Tibial nerve (tissue), 4 donors: ENCODE measurements at regions not wholly inside any gene's neighbourhood (a gene's known extent, or its start where the extent isn't known, plus 50 kb on each side); places are given as distances from the start of the nearest gene placed in this dataset.

Source experiments
- EP300 ChIP-seq, 2 donors: sonication (generic); formaldehyde crosslinking; IDR thresholded peaks; one replicate each; pipeline ENCODE4 v1.6.1; 2017; ENCODE audit warnings: antibody characterized with exemption in 2 of 2, mild to moderate bottlenecking in 1 of 2
- POLR2A ChIP-seq, 2 donors: fragments of 450-650 bp; IDR thresholded peaks; one replicate each; pipeline ENCODE4 v1.6.1; 2017; ENCODE audit warnings: antibody characterized with exemption in 2 of 2, mild to moderate bottlenecking in 2 of 2, moderate library complexity in 2 of 2
- TF ChIP-seq, protein P1 (sequence below), 5 experiments: fragments of 200-600 bp in 3 of 5; fragments of 450-650 bp in 2 of 5; sonication (generic) in 3 of 5; IDR thresholded peaks; one replicate each; pipeline ENCODE4 v1.5.1; 2016 to 2019; ENCODE audit warnings: antibody characterized with exemption in 5 of 5, mild to moderate bottlenecking in 3 of 5, moderate library complexity in 2 of 5

DNA sequence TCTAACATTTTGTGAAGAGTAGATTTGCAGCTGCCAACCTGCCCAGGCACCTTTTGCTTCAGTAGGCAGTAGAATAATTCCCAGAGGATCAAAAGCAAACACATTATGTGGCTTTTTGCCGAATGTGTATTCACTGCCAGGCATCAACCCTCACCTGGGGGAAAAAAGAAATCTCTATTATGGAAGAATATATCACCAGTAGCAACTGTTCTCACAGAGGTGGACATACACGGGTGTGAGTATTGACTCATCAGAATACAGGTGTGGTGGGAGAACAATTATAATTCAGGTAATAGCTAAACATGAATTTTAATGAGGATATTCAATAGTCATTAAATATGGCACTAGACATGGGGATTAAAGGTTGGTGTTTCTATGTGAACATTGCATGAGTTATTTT is 910.7 kb downstream of the TFAP2A start:
- TF ChIP-seq, protein P1, sequence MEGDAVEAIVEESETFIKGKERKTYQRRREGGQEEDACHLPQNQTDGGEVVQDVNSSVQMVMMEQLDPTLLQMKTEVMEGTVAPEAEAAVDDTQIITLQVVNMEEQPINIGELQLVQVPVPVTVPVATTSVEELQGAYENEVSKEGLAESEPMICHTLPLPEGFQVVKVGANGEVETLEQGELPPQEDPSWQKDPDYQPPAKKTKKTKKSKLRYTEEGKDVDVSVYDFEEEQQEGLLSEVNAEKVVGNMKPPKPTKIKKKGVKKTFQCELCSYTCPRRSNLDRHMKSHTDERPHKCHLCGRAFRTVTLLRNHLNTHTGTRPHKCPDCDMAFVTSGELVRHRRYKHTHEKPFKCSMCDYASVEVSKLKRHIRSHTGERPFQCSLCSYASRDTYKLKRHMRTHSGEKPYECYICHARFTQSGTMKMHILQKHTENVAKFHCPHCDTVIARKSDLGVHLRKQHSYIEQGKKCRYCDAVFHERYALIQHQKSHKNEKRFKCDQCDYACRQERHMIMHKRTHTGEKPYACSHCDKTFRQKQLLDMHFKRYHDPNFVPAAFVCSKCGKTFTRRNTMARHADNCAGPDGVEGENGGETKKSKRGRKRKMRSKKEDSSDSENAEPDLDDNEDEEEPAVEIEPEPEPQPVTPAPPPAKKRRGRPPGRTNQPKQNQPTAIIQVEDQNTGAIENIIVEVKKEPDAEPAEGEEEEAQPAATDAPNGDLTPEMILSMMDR (IDR thresholded peaks at IDR 0.05) = no peak
- TF ChIP-seq POLR2A (IDR thresholded peaks at IDR 0.05) = no peak
- TF ChIP-seq EP300 (IDR thresholded peaks at IDR 0.05) = no peak
